ENCODE measurements at regions not wholly inside any gene's neighbourhood (a gene's known extent, or its start where the extent isn't known, plus 50 kb on each side); places are given as distances from the start of the nearest gene placed in this dataset.

DNA sequence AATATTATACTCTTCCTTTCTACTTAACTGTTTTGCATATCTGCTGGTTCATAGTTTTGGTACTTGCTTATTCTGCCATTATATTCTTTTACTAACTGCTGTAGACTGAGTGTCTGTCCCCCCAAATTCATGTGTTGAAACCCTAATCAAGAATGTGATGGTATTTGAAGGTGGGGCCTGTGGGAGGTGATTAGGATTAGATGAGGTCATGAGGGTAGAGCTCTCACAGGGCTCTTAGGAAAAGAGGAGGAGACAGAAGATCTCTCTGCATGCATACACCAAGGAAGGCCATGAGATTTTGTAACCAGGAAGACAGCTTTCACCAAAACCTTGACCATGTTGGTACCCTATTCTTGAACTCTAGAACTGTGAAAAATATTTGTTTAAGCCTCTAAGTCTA lies 354.1 kb upstream of the B3GALT2 start:
- Histone ChIP-seq H2AFZ (ENCODE audit: low read length) (peak overlapping the region; percentile 99), H3K9me2 (ENCODE audit: insufficient read depth, low read length) (no peaks in the 10 kb centered on the region), H3K79me2 (ENCODE audit: insufficient read depth, low read depth, low read length) (no peaks in the 10 kb centered on the region), H3K4me3 (ENCODE audit: low read depth, low read length, poor library complexity, severe bottlenecking) (peak overlapping the region; percentile 59), H3K4me1 (ENCODE audit: insufficient read depth, low read length, poor library complexity, severe bottlenecking) (peaks cover 50% of the 10 kb centered on the region), H3K9me3 (ENCODE audit: low read length) (no peaks in the 10 kb centered on the region), H3K36me3 (ENCODE audit: insufficient read depth, low read length) (no peaks in the 10 kb centered on the region), H3K27ac (ENCODE audit: low read depth, low read length, poor library complexity, severe bottlenecking) (peak overlapping the region; percentile 58), H4K20me1 (ENCODE audit: insufficient read depth, low read length) (no peaks in the 10 kb centered on the region), H3K4me2 (ENCODE audit: low read length) (peak overlapping the region; percentile 77)
- DNase-seq (ENCODE audit: low spot score), result peak; percentile 12
- BruUV-seq (replicated peaks), result no TSS peak
- POLR2A ChIA-PET, result interaction anchor here (0.6 to 2.3 kb wide), 11 partner anchors 9 to 482 kb away, joined by 3 to 11 read pairs (median 4); partner anchors contain the start of genes RO60 and UCHL5
- intact Hi-C loops (cut with micrococcal nuclease; ENCODE audit: unreplicated experiment), result no loop called here
- CTCF ChIA-PET (ENCODE audit: unreplicated experiment), result interaction anchor here (1.0 kb wide), 1 partner anchor 53 kb away, joined by 3 read pairs; no protein-coding TSS in a partner anchor
- TF ChIP-seq, protein P1, sequence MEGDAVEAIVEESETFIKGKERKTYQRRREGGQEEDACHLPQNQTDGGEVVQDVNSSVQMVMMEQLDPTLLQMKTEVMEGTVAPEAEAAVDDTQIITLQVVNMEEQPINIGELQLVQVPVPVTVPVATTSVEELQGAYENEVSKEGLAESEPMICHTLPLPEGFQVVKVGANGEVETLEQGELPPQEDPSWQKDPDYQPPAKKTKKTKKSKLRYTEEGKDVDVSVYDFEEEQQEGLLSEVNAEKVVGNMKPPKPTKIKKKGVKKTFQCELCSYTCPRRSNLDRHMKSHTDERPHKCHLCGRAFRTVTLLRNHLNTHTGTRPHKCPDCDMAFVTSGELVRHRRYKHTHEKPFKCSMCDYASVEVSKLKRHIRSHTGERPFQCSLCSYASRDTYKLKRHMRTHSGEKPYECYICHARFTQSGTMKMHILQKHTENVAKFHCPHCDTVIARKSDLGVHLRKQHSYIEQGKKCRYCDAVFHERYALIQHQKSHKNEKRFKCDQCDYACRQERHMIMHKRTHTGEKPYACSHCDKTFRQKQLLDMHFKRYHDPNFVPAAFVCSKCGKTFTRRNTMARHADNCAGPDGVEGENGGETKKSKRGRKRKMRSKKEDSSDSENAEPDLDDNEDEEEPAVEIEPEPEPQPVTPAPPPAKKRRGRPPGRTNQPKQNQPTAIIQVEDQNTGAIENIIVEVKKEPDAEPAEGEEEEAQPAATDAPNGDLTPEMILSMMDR (conservative IDR thresholded peaks at IDR 0.05; ENCODE audit: low read length), result no peak
- no peak for TF ChIP-seq EZH2phosphoT487 (IDR thresholded peaks at IDR 0.05; ENCODE audit: borderline replicate concordance, low read depth, low read length)

DNA sequence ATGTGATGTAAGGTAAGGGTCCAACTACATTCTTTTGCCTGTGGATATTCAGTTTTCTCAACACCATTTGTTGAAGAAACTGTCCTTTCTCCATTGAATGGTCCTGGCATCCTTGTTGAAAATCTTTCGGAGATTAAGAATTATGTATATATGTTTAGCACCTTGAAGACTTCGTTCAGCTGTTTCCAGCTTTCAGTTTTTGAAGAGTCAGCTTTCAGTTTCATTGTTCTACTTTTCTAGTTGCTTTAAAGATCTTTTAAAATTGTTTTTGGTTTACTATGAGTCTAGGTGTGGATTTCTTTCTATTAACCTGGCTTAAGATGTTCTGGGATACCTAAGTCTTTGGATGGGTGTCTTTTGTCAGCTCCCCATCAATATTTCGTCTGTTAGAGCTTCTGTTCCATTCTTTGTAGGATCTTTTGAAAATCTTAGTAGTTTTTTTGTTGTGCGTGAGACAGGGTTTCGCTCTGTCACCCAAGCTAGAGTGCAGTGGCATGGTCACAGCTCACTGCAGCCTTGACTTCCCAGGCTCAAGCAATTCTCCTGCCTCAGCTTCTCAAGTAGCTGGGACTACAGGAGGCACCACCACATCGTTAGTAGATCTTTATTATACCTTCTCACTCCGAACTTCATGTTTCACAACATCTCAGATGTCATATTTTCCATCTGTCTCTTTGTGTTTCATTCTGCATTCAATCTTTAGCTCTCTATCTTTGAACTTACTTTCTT lies 353.5 kb upstream of the B3GALT2 start:
- Histone ChIP-seq H3K9me3 (ENCODE audit: low read length) (no peaks in the 10 kb centered on the region), H2AFZ (ENCODE audit: low read length) (peak overlapping the region; percentile 99), H3K4me3 (ENCODE audit: low read depth, low read length, poor library complexity, severe bottlenecking) (peak overlapping the region; percentile 59), H3K4me1 (ENCODE audit: insufficient read depth, low read length, poor library complexity, severe bottlenecking) (peaks cover 50% of the 10 kb centered on the region), H4K20me1 (ENCODE audit: insufficient read depth, low read length) (no peaks in the 10 kb centered on the region), H3K79me2 (ENCODE audit: insufficient read depth, low read depth, low read length) (no peaks in the 10 kb centered on the region), H3K36me3 (ENCODE audit: insufficient read depth, low read length) (no peaks in the 10 kb centered on the region), H3K27ac (ENCODE audit: low read depth, low read length, poor library complexity, severe bottlenecking) (peak overlapping the region; percentile 58), H3K4me2 (ENCODE audit: low read length) (peak overlapping the region; percentile 77), H3K9me2 (ENCODE audit: insufficient read depth, low read length) (no peaks in the 10 kb centered on the region)
- intact Hi-C loops (cut with micrococcal nuclease; ENCODE audit: unreplicated experiment), result loop anchor here (1.0 to 5.0 kb wide), 3 partner anchors 133 to 747 kb away; no protein-coding TSS in a partner anchor
- BruUV-seq (replicated peaks), result no TSS peak
- ChIA-PET CTCF (ENCODE audit: unreplicated experiment) (interaction anchor here (1.0 kb wide), 1 partner anchor 52 kb away, joined by 3 read pairs; no protein-coding TSS in a partner anchor), POLR2A (interaction anchor here (0.6 to 2.3 kb wide), 12 partner anchors 9 to 909 kb away, joined by 3 to 11 read pairs (median 3); partner anchors contain the start of genes RO60 and UCHL5)
- TF ChIP-seq, protein P1 (conservative IDR thresholded peaks at IDR 0.05; ENCODE audit: low read length), result no peak
- TF ChIP-seq EZH2phosphoT487 (IDR thresholded peaks at IDR 0.05; ENCODE audit: borderline replicate concordance, low read depth, low read length), result no peak
- peak; percentile 41 for DNase-seq (ENCODE audit: low spot score)

DNA sequence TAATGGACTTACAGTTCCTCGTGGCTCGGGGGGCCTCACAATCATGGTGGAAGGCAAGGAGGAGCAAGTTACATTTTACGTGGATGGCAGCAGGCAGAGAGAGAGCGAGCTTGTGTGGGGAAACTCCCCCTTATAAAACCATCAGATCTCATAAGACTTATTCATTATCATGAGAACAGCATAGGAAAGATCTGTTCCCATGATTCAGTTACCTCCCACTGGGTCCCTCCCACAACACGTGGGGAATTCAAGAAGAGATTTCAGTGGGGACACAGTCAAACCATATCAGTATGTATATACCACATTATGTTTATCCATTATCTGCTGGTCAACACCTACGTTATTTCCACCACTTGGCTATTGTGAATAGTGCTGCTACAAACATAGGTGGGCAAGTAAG lies 352.3 kb upstream of the B3GALT2 start:
- Histone ChIP-seq H3K79me2 (ENCODE audit: insufficient read depth, low read depth, low read length) (no peaks in the 10 kb centered on the region), H3K36me3 (ENCODE audit: insufficient read depth, low read length) (no peaks in the 10 kb centered on the region), H3K4me2 (ENCODE audit: low read length) (peak overlapping the region; percentile 82), H2AFZ (ENCODE audit: low read length) (peak overlapping the region; percentile 92), H3K9me3 (ENCODE audit: low read length) (no peaks in the 10 kb centered on the region), H4K20me1 (ENCODE audit: insufficient read depth, low read length) (no peaks in the 10 kb centered on the region), H3K4me1 (ENCODE audit: insufficient read depth, low read length, poor library complexity, severe bottlenecking) (peaks cover 50% of the 10 kb centered on the region), H3K4me3 (ENCODE audit: low read depth, low read length, poor library complexity, severe bottlenecking) (no peak overlapping the region), H3K9me2 (ENCODE audit: insufficient read depth, low read length) (no peaks in the 10 kb centered on the region), H3K27ac (ENCODE audit: low read depth, low read length, poor library complexity, severe bottlenecking) (peak overlapping the region; percentile 78)
- POLR2A ChIA-PET, result no interaction called here
- CTCF ChIA-PET (ENCODE audit: unreplicated experiment), result no interaction called here
- intact Hi-C loops (cut with micrococcal nuclease; ENCODE audit: unreplicated experiment), result loop anchor here (1.0 to 5.0 kb wide), 3 partner anchors 131 to 749 kb away; no protein-coding TSS in a partner anchor
- no TSS peak for BruUV-seq (replicated peaks)
- DNase-seq (ENCODE audit: low spot score), result no peak
- no peak for TF ChIP-seq EZH2phosphoT487 (IDR thresholded peaks at IDR 0.05; ENCODE audit: borderline replicate concordance, low read depth, low read length)
- TF ChIP-seq, protein P1 (conservative IDR thresholded peaks at IDR 0.05; ENCODE audit: low read length), result no peak
